ENCODE measurements at regions not wholly inside any gene's neighbourhood (a gene's known extent, or its start where the extent isn't known, plus 50 kb on each side); places are given as distances from the start of the nearest gene placed in this dataset.
A peak's percentile ranks its signal among the peaks of the same experiment; 100 is the strongest.
"Not testable (repeated sequence)": the region's sequence is repeated elsewhere in the genome, so short reads cannot be mapped to it uniquely, and the experiment has no call there.

- intact Hi-C loops (cut with DNase I): no loop called here
- FAIRE-seq: no peak
- DNase-seq: no peak
- H3K36me3 ChIP-seq: no peaks in the 10 kb centered on the region
- no peak overlapping the region for H3K4me3 ChIP-seq
- no peak for TF ChIP-seq CTCF (IDR thresholded peaks at IDR 0.05)
- ATAC-seq: no peak
- 56 to 57% methylated on average over 2 of the region's 2 CpGs for WGBS, 2 donors
- no peaks in the 10 kb centered on the region for H3K9me3 ChIP-seq
- H3K4me1 ChIP-seq: no peaks in the 10 kb centered on the region
- H3K27ac ChIP-seq: no peak overlapping the region
- no peaks in the 10 kb centered on the region for H3K27me3 ChIP-seq
Measured at GRCh38 chrX:76922100-76922499, 494.6 kb downstream of the MAGEE1 start.

DNA sequence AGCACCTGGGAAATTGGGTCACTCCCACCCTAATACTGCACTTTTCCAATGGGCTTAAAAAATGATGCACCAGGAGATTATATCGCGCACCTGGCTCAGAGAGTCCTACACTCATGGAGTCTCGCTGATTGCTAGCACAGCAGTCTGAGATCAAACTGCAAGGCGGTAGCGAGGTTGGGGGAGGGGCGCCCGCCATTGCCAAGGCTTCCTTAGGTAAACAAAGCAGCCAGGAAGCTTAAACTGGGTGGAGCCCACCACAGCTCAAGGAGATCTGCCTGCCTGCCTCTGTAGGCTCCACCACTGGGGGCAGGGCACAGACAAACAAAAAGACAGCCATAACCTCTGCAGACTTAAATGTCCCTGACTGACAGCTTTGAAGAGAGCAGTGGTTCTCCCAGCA lies 497.1 kb downstream of the MAGEE1 start:
- H3K9me3 ChIP-seq; H3K4me1 ChIP-seq; intact Hi-C loops (cut with DNase I); H3K36me3 ChIP-seq; H3K27me3 ChIP-seq; H3K27ac ChIP-seq; FAIRE-seq; H3K4me3 ChIP-seq; ATAC-seq: not testable (repeated sequence)
- WGBS, 2 donors: 52 to 75% methylated on average over 7 of the region's 7 CpGs
- peak in 1 of 6 donors; percentile 13 for DNase-seq

GRCh38 chrX:76931518-76931917 lies 504.0 kb downstream of the MAGEE1 start:
- H3K4me1 ChIP-seq: no peaks in the 10 kb centered on the region
- 54 to 55% methylated on average over 6 of the region's 6 CpGs for whole genome bisulfite sequencing, 2 donors
- intact Hi-C loops (cut with DNase I): no loop called here
- no peak for TF ChIP-seq CTCF (IDR thresholded peaks at IDR 0.05)
- no peak for DNase-seq
- no peaks in the 10 kb centered on the region for H3K27me3 ChIP-seq
- no peak overlapping the region for H3K4me3 ChIP-seq
- no peaks in the 10 kb centered on the region for H3K9me3 ChIP-seq
- ATAC-seq: no peak
- no peaks in the 10 kb centered on the region for H3K36me3 ChIP-seq
- H3K27ac ChIP-seq: no peak overlapping the region
- FAIRE-seq: no peak

GRCh38 chrX:76957485-76957884 lies 489.7 kb upstream of the FGF16 start:
- intact Hi-C loops (cut with DNase I): no loop called here
- WGBS, 2 donors: 54 to 78% methylated on average over 1 of the region's 1 CpG
- Histone ChIP-seq H3K9me3 (no peaks in the 10 kb centered on the region), H3K27me3 (no peaks in the 10 kb centered on the region), H3K4me3 (no peak overlapping the region), H3K36me3 (no peaks in the 10 kb centered on the region), H3K27ac (no peak overlapping the region), H3K4me1 (no peaks in the 10 kb centered on the region)
- DNase-seq (peak in 1 of 6 donors; percentile 23), FAIRE-seq (no peak), ATAC-seq (no peak)
- no peak for TF ChIP-seq CTCF (IDR thresholded peaks at IDR 0.05)

DNA sequence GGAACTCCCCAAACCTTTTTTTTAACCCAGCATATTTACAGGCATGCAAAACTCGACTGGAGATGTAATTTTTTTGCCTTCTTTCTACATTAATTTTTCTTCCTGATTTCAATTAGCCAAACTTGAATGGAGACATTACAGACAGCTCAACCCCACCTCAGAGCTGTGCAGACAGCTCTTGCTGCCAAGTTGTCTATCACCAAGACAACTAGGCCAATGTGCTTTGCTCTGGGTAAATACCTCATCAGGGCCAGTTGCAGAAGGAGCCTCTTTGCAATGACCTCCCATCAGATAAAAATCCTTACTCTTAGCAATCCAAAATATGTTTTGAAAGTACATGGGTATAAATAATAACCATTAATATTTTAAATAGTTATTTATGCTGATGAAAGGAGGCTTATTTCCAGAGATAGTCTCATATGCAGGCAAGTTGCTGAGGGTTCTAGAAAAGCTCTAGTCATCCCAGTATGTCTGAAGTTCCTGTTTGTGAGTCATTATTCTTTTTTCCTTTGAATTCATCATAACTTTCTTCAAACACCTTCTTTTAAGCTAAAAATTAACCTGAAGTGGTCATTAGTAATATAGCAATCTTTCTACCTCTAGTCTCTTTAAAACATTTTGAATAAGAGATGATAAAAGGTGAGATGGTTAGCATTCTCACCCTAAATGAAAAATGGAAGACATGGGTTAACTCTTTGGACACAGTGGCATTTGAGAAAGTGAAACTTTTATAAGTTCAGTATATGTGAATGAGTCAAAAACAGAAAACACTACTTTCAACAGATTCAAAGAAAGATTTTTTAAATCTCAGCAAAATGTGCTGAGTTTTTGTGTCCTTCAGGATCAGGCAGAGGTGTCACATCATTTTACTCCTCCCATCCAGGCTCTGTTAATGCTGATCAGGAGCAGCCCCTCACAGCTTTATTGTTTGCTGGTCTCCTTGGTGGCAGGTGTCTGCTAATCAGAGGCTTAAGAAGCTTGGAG lies 475.5 kb upstream of the FGF16 start:
- DNase-seq (no peak), FAIRE-seq (peak; percentile 9), ATAC-seq (no peak)
- Histone ChIP-seq H3K9me3 (no peaks in the 10 kb centered on the region), H3K27me3 (peaks cover 0 to 3% (median 0%) of the 10 kb centered on the region in 4 donors), H3K27ac (no peak overlapping the region), H3K36me3 (no peaks in the 10 kb centered on the region), H3K4me3 (no peak overlapping the region), H3K4me1 (no peaks in the 10 kb centered on the region)
- TF ChIP-seq CTCF (IDR thresholded peaks at IDR 0.05): no peak
- 16 to 17% methylated on average over 1 of the region's 1 CpG for WGBS, 2 donors
- intact Hi-C loops (cut with DNase I): no loop called here

All from pancreas (tissue), 10 donors.